MM.1S (cell line): ENCODE measurements at regions not wholly inside any gene's neighbourhood (a gene's known extent, or its start where the extent isn't known, plus 50 kb on each side); places are given as distances from the start of the nearest gene placed in this dataset.
A peak's percentile ranks its signal among the peaks of the same experiment; 100 is the strongest.

ENCODE experiments used
- DNase-seq: peaks from one replicate; pipeline ENCODE4 v3.0.0-alpha.2; 2015
- H2AFZ ChIP-seq: fragments of 300-600 bp; sonication (generic); 2 replicates; pipeline ENCODE4 v1.6.0; 2016; ENCODE audit warnings: antibody characterized with exemption, low read length
- H3F3A ChIP-seq: fragments of 300-600 bp; sonication (generic); 2 replicates; pipeline ENCODE4 v1.6.1; 2016; ENCODE audit warnings: mild to moderate bottlenecking, antibody characterized with exemption, low read length, moderate library complexity, mixed read lengths; ENCODE audit not compliant: insufficient read depth
- H3K27ac ChIP-seq: fragments of 300-600 bp; sonication (generic); 2 replicates; pipeline ENCODE4 v1.5.1; 2016; ENCODE audit warnings: mild to moderate bottlenecking, low read length
- H3K27me3 ChIP-seq: fragments of 300-600 bp; sonication (generic); replicated peaks from 2 replicates; pipeline ENCODE4 v1.6.0; 2016; ENCODE audit warnings: low read length; ENCODE audit not compliant: insufficient read depth
- H3K36me3 ChIP-seq: fragments of 300-600 bp; sonication (generic); replicated peaks from 2 replicates; pipeline ENCODE4 v1.6.1; 2016; ENCODE audit warnings: mild to moderate bottlenecking, low read length, mixed read lengths; ENCODE audit not compliant: insufficient read depth
- H3K4me1 ChIP-seq: fragments of 300-600 bp; sonication (generic); 2 replicates; pipeline ENCODE4 v1.6.1; 2016; ENCODE audit warnings: low read length, mixed read lengths
- H3K4me2 ChIP-seq: fragments of 300-600 bp; sonication (generic); 2 replicates; pipeline ENCODE4 v1.6.0; 2016; ENCODE audit warnings: low read depth, low read length
- H3K4me3 ChIP-seq: fragments of 300-600 bp; sonication (generic); 2 replicates; pipeline ENCODE4 v1.5.1; 2016; ENCODE audit warnings: low read length, mixed read lengths
- H3K79me2 ChIP-seq: fragments of 300-600 bp; sonication (generic); 2 replicates; pipeline ENCODE4 v1.6.1; 2016; ENCODE audit warnings: mixed run types, low read length, mixed read lengths
- H3K9ac ChIP-seq: fragments of 300-600 bp; sonication (generic); 2 replicates; pipeline ENCODE4 v1.6.1; 2016; ENCODE audit warnings: low read length, mixed read lengths
- H3K9me2 ChIP-seq: fragments of 300-600 bp; sonication (generic); replicated peaks from 2 replicates; pipeline ENCODE4 v1.6.1; 2016; ENCODE audit warnings: mild to moderate bottlenecking, low read length, mixed read lengths; ENCODE audit not compliant: insufficient read depth
- H3K9me3 ChIP-seq: fragments of 300-600 bp; sonication (generic); replicated peaks from 2 replicates; pipeline ENCODE4 v1.6.1; 2016; ENCODE audit warnings: mild to moderate bottlenecking, low read length, mixed read lengths; ENCODE audit not compliant: insufficient read depth
- H4K20me1 ChIP-seq: fragments of 300-600 bp; sonication (generic); 2 replicates; pipeline ENCODE4 v1.6.1; 2016; ENCODE audit warnings: mild to moderate bottlenecking, low read length, moderate library complexity, mixed read lengths; ENCODE audit not compliant: insufficient read depth
- CTCF ChIP-seq: fragments of 300-600 bp; sonication (generic); IDR thresholded peaks from 2 replicates; pipeline ENCODE4 v1.5.1; 2016; ENCODE audit warnings: antibody characterized with exemption, low read length, mixed read lengths
- EZH2 ChIP-seq: fragments of 300-600 bp; sonication (generic); optimal IDR thresholded peaks from 2 replicates; pipeline ENCODE3; 2017; ENCODE audit warnings: low read depth, mild to moderate bottlenecking, antibody characterized with exemption, low read length, mixed read lengths
- EZH2phosphoT487 ChIP-seq: fragments of 300-600 bp; sonication (generic); IDR thresholded peaks from 2 replicates; pipeline ENCODE4 v1.6.1; 2018; ENCODE audit warnings: antibody characterized with exemption, low read length

DNA sequence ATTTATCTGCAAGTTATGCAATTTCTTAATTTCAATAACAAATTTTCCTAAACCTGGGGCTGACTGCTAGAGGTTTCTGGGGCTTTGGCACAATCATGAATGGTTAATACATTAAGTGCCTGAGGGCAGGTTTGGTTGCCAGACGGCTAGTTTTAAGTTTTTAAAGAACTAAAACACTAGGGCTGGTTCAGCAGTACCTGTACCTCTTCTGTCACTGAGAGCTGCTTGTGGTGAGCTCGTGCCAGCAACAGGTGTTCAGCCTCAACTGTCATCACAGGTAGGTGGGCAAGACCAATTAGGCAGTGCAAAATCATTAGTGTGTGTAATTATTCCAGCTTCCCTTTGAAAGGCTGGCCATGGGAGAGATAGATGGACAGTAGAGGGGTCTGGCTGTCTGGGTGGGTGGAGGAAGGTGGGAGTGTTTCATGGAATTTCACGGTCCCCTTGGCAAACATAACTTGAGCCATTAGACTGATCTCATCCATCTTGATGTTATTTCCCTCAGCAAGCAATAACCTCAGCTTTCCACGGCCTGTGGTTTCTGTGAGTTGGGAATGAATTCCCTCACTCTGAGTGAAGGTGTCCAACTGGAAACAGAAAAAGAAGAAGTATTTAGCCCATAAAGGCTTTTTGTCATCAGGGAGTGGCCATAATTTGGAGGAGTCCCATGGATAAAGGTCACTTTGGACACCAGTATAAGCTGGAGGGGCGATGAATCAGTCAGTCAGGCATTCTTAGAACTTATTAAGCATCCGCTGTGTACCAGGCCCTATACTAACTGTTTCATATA lies 114.8 kb downstream of the SNX19 start:
- Histone ChIP-seq H3K79me2 (no peaks in the 10 kb centered on the region), H3K27me3 (no peaks in the 10 kb centered on the region), H3F3A (peaks cover 28% of the 10 kb centered on the region), H3K4me3 (no peak overlapping the region), H3K9me3 (no peaks in the 10 kb centered on the region), H3K4me1 (peaks cover 60% of the 10 kb centered on the region), H3K27ac (peak overlapping the region; percentile 76), H3K9ac (peak overlapping the region; percentile 6; the same call in 1 of the 2 replicates), H4K20me1 (no peaks in the 10 kb centered on the region), H3K36me3 (no peaks in the 10 kb centered on the region), H3K4me2 (peak overlapping the region; percentile 31; the same call in 1 of the 2 replicates), H2AFZ (no peak overlapping the region), H3K9me2 (no peaks in the 10 kb centered on the region)
- TF ChIP-seq EZH2 (no peak), CTCF (no peak), EZH2phosphoT487 (no peak)
- DNase-seq = peak; percentile 89

DNA sequence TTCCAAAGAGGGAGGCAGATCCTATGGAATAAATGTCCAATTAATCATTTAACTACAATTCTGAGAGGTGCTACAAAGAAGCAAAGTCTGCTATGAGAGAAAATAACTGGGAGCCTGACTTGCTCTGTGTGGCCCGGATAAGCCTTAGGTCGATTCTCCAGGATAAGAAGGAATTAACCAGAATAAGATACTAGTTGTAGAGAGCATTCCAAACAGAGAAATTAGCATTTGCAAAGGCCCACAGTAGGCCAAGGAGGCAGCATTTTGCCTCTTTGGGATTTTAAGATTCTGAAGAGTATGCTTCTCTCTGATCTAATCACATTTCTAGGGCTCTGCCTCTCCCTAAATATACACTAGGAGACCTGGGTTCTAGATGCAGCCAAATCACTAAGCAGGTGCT lies 113.7 kb downstream of the SNX19 start:
- Histone ChIP-seq H3K9me2 (no peaks in the 10 kb centered on the region), H3F3A (peaks cover 39% of the 10 kb centered on the region), H3K27me3 (no peaks in the 10 kb centered on the region), H3K9ac (no peak overlapping the region), H3K79me2 (no peaks in the 10 kb centered on the region), H3K4me3 (no peak overlapping the region), H3K4me1 (peaks cover 69% of the 10 kb centered on the region), H4K20me1 (no peaks in the 10 kb centered on the region), H3K27ac (peak overlapping the region; percentile 8; the same call in 1 of the 2 replicates), H2AFZ (no peak overlapping the region), H3K36me3 (no peaks in the 10 kb centered on the region), H3K9me3 (no peaks in the 10 kb centered on the region), H3K4me2 (no peak overlapping the region)
- DNase-seq = no peak
- TF ChIP-seq CTCF (no peak), EZH2 (no peak), EZH2phosphoT487 (no peak)

DNA sequence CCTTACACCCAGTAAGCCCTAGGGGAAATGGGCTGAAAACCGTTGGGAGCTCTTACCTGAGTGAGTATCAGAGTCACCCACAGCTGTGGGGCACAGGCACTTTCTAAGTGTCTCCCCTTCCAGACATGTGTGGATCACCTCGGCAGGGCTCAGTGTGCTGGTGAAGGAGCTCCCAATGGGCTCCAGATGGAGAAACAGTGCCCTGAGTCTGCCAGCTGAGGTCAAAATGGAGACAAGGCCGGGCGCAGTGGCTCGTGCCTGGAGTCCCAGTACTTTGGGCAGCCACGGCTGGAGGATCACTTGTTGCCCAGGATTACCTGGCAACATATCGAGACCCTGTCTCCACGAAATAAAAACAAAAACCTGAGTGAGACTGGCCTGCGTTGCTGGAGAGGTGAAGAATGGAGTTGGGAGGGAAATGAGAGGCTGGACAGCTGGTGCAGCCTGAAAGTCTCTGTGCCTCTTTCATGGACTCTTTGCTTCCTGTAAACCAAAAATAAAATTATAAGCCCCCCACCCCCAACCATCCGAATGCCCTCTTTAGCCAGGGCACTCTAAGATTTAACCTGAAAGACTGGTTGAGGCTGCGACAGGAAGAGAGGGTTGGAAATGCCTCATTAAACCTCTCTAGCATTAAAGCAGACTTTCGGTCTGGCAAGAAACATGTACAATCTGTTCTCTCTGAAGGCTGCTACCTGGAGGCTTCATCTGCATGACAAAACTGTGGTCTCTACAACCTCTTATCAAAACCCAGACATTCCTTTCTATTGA lies 111.8 kb downstream of the SNX19 start:
- Histone ChIP-seq H3K27ac (peak overlapping the region; percentile 92), H3K9me3 (no peaks in the 10 kb centered on the region), H3F3A (peaks cover 39% of the 10 kb centered on the region), H3K9ac (peak overlapping the region; percentile 73), H3K4me1 (peaks cover 75% of the 10 kb centered on the region), H2AFZ (peak overlapping the region; percentile 46), H3K4me2 (peak overlapping the region; percentile 74), H4K20me1 (no peaks in the 10 kb centered on the region), H3K4me3 (peak overlapping the region; percentile 34; the same call in 1 of the 2 replicates), H3K79me2 (no peaks in the 10 kb centered on the region), H3K27me3 (no peaks in the 10 kb centered on the region), H3K36me3 (no peaks in the 10 kb centered on the region), H3K9me2 (no peaks in the 10 kb centered on the region)
- peak; percentile 80 for DNase-seq
- TF ChIP-seq EZH2 (no peak), EZH2phosphoT487 (no peak), CTCF (no peak)
